C4-2B (cell line): ENCODE measurements at regions not wholly inside any gene's neighbourhood (a gene's known extent, or its start where the extent isn't known, plus 50 kb on each side); places are given as distances from the start of the nearest gene placed in this dataset.

ENCODE experiments used
- ZFX ChIP-seq: fragments of 450-650 bp; IDR thresholded peaks from 2 replicates; pipeline ENCODE4 v1.6.1; 2017
- TF ChIP-seq, protein P1 (sequence below): fragments of 450-650 bp; conservative IDR thresholded peaks from 2 replicates; pipeline ENCODE4 v1.5.1; 2017; ENCODE audit warnings: mild to moderate bottlenecking

DNA sequence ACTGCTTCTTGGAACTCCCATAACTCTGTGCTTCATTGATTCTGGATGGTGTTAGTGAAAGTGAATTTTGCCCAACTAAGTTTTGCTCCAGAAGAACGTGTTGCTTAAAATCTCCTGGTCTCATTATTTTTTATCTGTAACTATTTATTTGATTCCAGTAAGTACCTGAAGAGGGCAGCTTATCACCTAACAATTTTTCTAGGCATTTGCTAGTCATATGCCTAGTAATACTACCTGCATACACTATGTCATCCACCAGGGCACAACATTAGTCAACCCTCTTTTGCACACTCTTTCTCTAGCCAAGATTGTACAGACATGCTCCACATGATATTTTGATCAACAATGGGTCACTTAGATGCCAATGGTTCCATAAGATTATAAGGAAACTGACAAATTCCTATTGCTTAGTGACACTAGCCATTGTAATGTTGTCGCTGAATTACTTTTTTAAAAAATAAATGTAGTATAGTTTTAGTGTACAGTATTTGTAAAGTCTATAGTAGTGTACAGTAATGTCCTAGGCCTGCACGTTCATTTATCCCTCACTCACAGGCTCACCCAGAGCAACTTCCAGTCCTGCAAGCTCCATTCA lies 499.9 kb upstream of the AADAT start:
- TF ChIP-seq, protein P1, sequence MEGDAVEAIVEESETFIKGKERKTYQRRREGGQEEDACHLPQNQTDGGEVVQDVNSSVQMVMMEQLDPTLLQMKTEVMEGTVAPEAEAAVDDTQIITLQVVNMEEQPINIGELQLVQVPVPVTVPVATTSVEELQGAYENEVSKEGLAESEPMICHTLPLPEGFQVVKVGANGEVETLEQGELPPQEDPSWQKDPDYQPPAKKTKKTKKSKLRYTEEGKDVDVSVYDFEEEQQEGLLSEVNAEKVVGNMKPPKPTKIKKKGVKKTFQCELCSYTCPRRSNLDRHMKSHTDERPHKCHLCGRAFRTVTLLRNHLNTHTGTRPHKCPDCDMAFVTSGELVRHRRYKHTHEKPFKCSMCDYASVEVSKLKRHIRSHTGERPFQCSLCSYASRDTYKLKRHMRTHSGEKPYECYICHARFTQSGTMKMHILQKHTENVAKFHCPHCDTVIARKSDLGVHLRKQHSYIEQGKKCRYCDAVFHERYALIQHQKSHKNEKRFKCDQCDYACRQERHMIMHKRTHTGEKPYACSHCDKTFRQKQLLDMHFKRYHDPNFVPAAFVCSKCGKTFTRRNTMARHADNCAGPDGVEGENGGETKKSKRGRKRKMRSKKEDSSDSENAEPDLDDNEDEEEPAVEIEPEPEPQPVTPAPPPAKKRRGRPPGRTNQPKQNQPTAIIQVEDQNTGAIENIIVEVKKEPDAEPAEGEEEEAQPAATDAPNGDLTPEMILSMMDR: peak; percentile 68
- no peak for TF ChIP-seq ZFX
